ENCODE measurements at regions not wholly inside any gene's neighbourhood (a gene's known extent, or its start where the extent isn't known, plus 50 kb on each side); places are given as distances from the start of the nearest gene placed in this dataset.

DNA sequence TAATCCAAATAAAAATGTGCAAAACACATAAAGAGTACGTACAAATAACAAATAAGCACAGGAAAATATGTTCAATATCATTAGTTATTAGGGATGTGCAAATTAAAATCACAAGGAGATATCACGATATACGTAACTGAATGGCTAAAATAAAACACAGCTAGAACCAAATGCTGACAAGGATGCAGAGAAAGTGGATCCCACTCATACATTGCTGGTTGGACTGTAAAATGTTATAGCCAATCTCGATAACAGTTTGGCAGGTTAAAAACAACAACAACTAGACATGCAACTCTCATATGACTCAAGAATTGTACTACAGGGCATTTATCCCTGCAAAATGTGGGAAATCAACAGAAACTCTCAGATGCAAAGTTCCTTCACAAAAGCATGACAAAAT lies 553.9 kb downstream of the ADCYAP1 start:
- DNase-seq = no peak
- H3K4me1 Mint-ChIP-seq (ENCODE audit: low read depth in 2 of 2) = no peaks in the 10 kb centered on the region
- H3K36me3 Mint-ChIP-seq (ENCODE audit: insufficient read depth) = no peaks in the 10 kb centered on the region
- H3K9me3 Mint-ChIP-seq = peaks cover 6 to 19% of the 10 kb centered on the region in 2 donors
- H3K4me3 Mint-ChIP-seq = no peak overlapping the region
- H3K27ac Mint-ChIP-seq = no peak overlapping the region
- no peaks in the 10 kb centered on the region for H3K27me3 Mint-ChIP-seq
- ATAC-seq (replicated peaks) = no peak

DNA sequence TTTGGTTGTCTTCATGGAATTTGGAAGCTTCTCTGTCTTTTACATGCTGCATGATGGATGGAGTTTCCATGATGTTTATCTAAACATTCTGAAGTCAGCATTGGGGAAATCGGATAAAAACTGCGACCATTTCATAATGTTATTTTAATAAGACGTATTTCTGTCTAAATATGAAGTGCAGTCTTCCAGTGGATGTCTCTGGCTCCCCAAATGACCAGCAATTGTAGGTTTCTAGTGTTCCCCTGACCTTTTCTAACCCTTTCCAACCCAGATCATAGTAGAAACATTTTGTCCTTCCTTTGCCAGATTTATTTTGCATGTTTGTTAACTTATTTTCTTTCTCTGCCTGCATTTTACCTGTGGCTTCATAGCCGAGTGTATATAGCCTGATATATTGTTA lies 559.3 kb downstream of the ADCYAP1 start:
- Mint-ChIP-seq H3K4me1 (ENCODE audit: low read depth in 2 of 2) (no peaks in the 10 kb centered on the region), H3K27me3 (no peaks in the 10 kb centered on the region), H3K27ac (no peak overlapping the region), H3K36me3 (ENCODE audit: insufficient read depth) (no peaks in the 10 kb centered on the region), H3K4me3 (no peak overlapping the region), H3K9me3 (peaks cover 5 to 8% of the 10 kb centered on the region in 2 donors)
- DNase-seq = no peak
- no peak for ATAC-seq (replicated peaks)

DNA sequence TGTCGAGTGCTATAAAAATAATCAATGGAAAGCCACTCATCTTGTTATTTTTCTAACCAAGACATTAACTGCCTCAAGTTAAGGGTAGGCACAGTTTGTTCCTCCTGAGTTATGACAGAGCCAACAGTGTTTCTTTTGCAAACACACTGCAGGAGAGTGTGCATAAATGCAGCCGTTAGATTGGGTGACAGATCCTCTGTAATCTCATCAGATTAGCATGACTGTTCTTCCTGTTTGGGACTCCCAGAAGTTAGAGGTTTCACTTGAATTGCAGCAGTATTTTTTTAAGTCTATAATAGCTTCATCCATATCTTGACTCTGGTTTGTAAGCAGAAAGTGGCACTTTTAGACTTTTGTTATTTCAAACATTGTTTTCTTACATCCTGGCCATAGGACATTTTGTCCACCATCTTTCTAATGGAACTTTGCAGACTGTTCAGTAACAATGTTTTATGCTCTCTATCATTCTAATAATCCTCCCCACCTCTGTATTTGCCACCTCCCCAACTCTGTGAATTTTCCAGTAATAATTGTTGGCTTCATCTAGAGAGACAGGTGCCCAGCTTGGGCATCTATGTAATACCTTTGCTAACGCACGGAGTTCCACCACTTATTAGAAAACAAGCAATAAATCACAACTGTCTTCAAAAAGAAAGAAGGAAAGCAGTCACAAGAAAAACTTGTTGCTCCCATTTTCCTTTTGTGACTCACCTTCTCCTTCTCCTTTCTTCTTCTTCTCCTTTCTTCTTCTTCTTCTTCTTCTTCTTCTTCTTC lies 560.0 kb downstream of the ADCYAP1 start:
- no peak overlapping the region for H3K27ac Mint-ChIP-seq
- no peaks in the 10 kb centered on the region for H3K36me3 Mint-ChIP-seq (ENCODE audit: insufficient read depth)
- DNase-seq (no peak), ATAC-seq (replicated peaks) (no peak)
- H3K4me1 Mint-ChIP-seq (ENCODE audit: low read depth in 2 of 2) = no peaks in the 10 kb centered on the region
- H3K27me3 Mint-ChIP-seq = no peaks in the 10 kb centered on the region
- H3K4me3 Mint-ChIP-seq = no peak overlapping the region
- H3K9me3 Mint-ChIP-seq = peaks cover under 1 to 5% of the 10 kb centered on the region in 2 donors

DNA sequence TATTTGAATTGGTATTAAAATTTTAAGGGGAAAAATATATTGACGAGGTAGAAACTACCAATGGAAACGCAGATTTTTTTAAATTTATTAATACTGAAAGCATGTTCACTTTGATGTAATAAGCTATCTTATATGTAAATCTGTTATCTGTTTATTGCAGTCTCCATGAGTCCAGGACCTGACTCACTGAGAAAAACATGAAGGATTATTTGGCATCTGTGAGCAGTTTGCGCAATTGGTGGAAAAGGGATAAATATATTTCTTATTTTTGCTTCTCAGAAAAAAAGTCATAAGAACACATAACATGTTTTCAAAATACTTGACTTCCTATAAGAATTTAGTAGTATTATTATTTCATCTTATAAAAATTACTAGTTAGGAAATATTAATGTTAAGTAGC lies 561.4 kb downstream of the ADCYAP1 start:
- Mint-ChIP-seq H3K36me3 (ENCODE audit: insufficient read depth) (no peaks in the 10 kb centered on the region), H3K4me3 (no peak overlapping the region), H3K9me3 (peaks cover 0 to 8% of the 10 kb centered on the region in 2 donors), H3K4me1 (ENCODE audit: low read depth in 2 of 2) (no peaks in the 10 kb centered on the region), H3K27ac (no peak overlapping the region), H3K27me3 (no peaks in the 10 kb centered on the region)
- ATAC-seq (replicated peaks) = no peak
- no peak for DNase-seq

DNA sequence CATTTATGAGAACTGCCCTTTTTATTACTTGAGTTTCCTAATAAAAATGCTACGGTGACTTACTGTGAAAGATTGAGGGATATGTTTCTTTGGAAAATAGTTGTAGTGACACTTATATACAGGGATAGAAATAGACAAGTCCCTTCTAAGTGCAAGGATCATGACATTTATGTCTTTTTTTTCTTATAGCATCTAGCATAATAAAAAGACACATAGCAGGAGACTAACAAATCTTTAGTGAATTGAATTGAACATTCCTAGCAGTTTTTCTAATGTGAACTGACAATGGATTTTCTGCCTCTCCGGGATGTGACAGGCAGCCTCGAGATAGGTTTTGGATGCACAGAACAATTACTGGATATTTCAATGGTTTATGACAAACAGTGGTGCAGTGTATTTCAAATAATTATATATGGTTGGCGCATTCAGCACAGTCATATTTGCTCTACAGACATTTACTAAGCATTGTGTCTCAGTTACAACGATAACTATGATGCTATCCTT lies 562.8 kb downstream of the ADCYAP1 start:
- Mint-ChIP-seq H3K36me3 (ENCODE audit: insufficient read depth) (no peaks in the 10 kb centered on the region), H3K27me3 (no peaks in the 10 kb centered on the region), H3K27ac (no peak overlapping the region), H3K4me1 (ENCODE audit: low read depth in 2 of 2) (no peaks in the 10 kb centered on the region), H3K9me3 (peaks cover 0 to 8% of the 10 kb centered on the region in 2 donors), H3K4me3 (no peak overlapping the region)
- ATAC-seq (replicated peaks) (no peak), DNase-seq (no peak)

DNA sequence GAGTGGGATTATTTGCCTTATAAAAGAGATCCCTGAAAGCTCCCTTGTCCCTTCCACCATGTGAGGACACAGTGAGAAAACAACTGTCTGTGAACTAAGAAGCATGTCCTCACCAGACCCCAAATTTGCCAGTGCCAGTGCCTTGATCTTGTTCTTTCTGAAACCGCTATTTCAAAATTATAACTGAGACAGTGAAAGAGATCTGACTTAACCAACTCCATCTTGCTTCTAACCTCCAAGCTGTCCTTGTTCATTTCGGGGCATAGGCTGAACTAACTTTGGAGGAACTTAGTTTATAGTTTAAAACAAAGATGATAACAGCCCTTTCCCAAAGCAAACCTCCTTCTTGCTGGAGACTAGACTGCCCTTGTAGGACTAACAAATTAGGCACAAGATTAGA lies 563.9 kb downstream of the ADCYAP1 start:
- DNase-seq (no peak), ATAC-seq (replicated peaks) (no peak)
- H3K27me3 Mint-ChIP-seq = no peaks in the 10 kb centered on the region
- H3K9me3 Mint-ChIP-seq = peaks cover 0 to 8% of the 10 kb centered on the region in 2 donors
- no peaks in the 10 kb centered on the region for H3K4me1 Mint-ChIP-seq (ENCODE audit: low read depth in 2 of 2)
- H3K36me3 Mint-ChIP-seq (ENCODE audit: insufficient read depth) = no peaks in the 10 kb centered on the region
- H3K27ac Mint-ChIP-seq = no peak overlapping the region
- no peak overlapping the region for H3K4me3 Mint-ChIP-seq

DNA sequence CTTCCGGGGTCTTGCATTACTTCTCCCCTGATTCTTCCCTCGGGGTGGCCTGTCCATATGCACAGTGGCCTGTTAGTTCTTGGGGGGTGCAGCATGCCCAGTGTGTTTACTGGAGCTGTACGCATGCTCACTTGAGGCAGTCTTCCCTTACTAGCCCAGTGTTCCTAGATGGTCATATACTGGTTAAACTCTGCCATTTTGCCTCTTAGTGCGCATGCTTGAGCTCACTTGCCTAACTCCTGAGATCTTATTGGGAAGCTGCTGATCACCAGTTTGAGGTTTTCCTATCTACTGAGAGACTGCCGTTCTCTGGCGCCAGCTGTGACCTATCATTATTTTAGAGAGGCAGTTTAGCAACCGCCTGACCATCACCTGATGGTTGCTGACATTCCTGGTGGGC lies 571.2 kb downstream of the ADCYAP1 start:
- ATAC-seq (replicated peaks) = no peak
- Mint-ChIP-seq H3K9me3 (peaks cover 0 to 4% of the 10 kb centered on the region in 2 donors), H3K4me1 (ENCODE audit: low read depth in 2 of 2) (no peaks in the 10 kb centered on the region), H3K27me3 (no peaks in the 10 kb centered on the region), H3K4me3 (no peak overlapping the region), H3K27ac (no peak overlapping the region), H3K36me3 (ENCODE audit: insufficient read depth) (no peaks in the 10 kb centered on the region)
- DNase-seq = no peak

DNA sequence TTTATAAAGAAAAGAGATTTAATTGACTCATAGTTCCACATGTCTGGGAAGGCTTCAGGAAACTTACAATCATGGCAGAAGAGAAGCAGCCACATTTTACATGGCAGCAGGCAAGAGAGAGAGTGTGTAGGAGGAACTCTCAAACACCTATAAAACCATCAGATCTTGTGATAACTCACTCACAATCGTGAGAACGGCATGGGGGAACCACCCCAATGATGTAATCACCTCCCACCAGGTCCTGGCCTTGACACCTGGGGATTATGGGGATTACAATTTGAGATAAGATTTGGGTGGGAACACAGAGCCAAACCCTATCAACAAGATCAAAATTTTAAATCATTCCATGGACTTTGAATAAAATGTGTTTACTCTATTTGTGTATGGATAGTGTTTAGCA lies 575.6 kb downstream of the ADCYAP1 start:
- Mint-ChIP-seq H3K27me3 (no peaks in the 10 kb centered on the region), H3K36me3 (ENCODE audit: insufficient read depth) (no peaks in the 10 kb centered on the region), H3K27ac (no peak overlapping the region), H3K4me1 (ENCODE audit: low read depth in 2 of 2) (no peaks in the 10 kb centered on the region), H3K9me3 (peaks cover 0 to 8% of the 10 kb centered on the region in 2 donors), H3K4me3 (no peak overlapping the region)
- ATAC-seq (replicated peaks) (no peak), DNase-seq (no peak)

DNA sequence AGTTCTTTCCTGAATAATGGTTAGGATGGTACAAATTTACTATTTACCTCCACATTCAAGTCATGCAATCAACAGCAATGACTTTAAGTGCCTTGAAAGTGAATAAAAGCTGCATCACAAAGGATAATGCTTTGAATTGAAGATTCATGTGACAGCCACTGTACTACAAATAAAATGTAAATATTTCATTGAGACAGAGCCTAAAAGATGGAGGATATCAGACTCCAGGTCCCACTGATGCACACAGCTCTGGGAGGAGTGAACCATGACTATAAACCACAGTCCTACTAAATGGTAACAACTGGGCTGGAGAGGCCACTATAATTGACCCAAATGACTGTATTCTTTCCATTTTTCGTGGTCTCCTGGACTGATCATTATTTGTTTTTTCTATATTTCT lies 576.9 kb downstream of the ADCYAP1 start:
- ATAC-seq (replicated peaks) (no peak), DNase-seq (no peak)
- Mint-ChIP-seq H3K27ac (no peak overlapping the region), H3K4me1 (ENCODE audit: low read depth in 2 of 2) (no peaks in the 10 kb centered on the region), H3K27me3 (no peaks in the 10 kb centered on the region), H3K4me3 (no peak overlapping the region), H3K9me3 (peaks cover 0 to 8% of the 10 kb centered on the region in 2 donors), H3K36me3 (ENCODE audit: insufficient read depth) (no peaks in the 10 kb centered on the region)

DNA sequence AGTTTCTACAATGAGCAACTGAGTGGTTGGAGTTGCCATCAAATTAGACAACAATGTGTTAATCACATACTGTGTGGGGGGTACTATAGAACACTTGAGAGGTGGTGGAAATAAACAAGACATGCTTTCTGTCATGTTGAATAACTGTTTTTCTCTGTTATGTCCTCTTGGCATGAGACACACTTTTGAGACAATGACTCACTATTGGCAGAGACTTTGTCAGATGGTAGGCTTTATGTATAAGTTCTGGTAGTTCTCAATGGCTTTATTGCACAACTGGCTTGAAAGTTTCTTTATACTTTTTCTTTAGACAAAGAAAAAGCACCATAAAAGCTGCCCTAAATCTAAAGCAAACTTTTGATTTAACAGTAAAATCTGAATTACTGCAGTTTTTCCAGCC lies 578.7 kb downstream of the ADCYAP1 start:
- no peak for ATAC-seq (replicated peaks)
- H3K36me3 Mint-ChIP-seq (ENCODE audit: insufficient read depth) = no peaks in the 10 kb centered on the region
- no peaks in the 10 kb centered on the region for H3K4me1 Mint-ChIP-seq (ENCODE audit: low read depth in 2 of 2)
- no peaks in the 10 kb centered on the region for H3K27me3 Mint-ChIP-seq
- peaks cover 6 to 14% of the 10 kb centered on the region in 2 donors for H3K9me3 Mint-ChIP-seq
- H3K27ac Mint-ChIP-seq = no peak overlapping the region
- DNase-seq = no peak
- no peak overlapping the region for H3K4me3 Mint-ChIP-seq

DNA sequence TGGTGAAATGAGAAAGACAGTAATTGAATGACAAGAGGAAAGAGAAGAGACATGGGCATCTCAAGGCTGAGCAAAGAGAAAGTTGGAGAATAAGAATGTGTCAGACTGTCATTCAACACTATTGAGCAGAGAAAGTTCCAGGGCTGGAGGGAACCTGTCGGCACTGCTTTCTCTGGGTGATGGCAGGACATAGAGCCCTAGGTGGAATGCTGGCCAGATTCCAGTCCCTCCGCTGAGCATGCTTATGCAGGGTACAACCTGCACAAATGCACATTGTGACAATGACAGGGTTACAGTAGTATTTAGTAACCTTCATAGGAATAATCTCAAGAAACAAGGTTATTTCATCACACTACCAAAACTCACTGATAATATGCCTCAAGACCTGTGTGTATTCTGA lies 582.8 kb downstream of the ADCYAP1 start:
- no peaks in the 10 kb centered on the region for H3K4me1 Mint-ChIP-seq (ENCODE audit: low read depth in 2 of 2)
- ATAC-seq (replicated peaks) = no peak
- H3K9me3 Mint-ChIP-seq = peaks cover 6 to 15% of the 10 kb centered on the region in 2 donors
- no peaks in the 10 kb centered on the region for H3K27me3 Mint-ChIP-seq
- H3K4me3 Mint-ChIP-seq = no peak overlapping the region
- H3K36me3 Mint-ChIP-seq (ENCODE audit: insufficient read depth) = no peaks in the 10 kb centered on the region
- no peak for DNase-seq
- no peak overlapping the region for H3K27ac Mint-ChIP-seq

DNA sequence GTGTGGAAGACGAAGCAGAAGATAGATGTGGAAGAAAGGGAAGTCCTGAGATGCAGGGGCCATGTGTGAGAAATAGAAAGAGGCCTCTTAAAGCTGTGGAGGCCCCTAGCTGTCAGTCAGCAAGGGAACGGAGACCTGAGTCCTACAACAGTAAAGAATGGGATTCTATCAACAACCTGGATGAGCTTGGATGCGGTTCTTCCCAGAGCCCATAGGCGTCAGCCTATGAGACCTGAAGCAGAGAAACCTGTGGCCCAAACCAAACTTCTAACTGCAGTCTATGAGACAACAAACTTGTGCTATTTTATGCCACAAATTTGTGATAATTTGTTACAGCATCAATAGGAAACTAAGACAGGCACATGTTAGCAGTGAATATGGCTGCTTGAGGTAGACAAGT lies 583.7 kb downstream of the ADCYAP1 start:
- no peaks in the 10 kb centered on the region for H3K36me3 Mint-ChIP-seq (ENCODE audit: insufficient read depth)
- H3K9me3 Mint-ChIP-seq = peaks cover 6 to 12% of the 10 kb centered on the region in 2 donors
- H3K27me3 Mint-ChIP-seq = no peaks in the 10 kb centered on the region
- H3K4me3 Mint-ChIP-seq = no peak overlapping the region
- DNase-seq (no peak), ATAC-seq (replicated peaks) (no peak)
- H3K4me1 Mint-ChIP-seq (ENCODE audit: low read depth in 2 of 2) = no peaks in the 10 kb centered on the region
- no peak overlapping the region for H3K27ac Mint-ChIP-seq

DNA sequence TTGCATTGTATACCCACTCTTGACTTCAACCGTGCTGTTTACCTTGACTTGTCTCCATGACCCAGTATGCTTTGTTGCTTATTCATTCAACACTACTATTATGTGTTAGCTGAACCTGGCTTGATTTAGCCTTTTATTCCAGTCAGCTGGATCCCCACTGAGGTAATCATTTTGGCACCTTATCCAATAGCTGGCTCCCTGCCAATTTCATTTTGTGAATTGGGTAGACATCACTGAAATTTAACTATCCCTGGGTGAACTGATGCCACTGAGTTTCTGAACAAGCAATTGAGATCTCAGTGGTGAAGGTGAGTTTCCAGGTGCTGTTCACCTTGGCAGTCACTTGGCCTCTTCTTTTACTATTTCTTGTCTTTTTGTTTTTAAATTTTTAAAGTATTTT lies 584.3 kb downstream of the ADCYAP1 start:
- ATAC-seq (replicated peaks) (no peak), DNase-seq (no peak)
- no peaks in the 10 kb centered on the region for H3K4me1 Mint-ChIP-seq (ENCODE audit: low read depth in 2 of 2)
- H3K9me3 Mint-ChIP-seq = peaks cover 6 to 12% of the 10 kb centered on the region in 2 donors
- H3K27ac Mint-ChIP-seq = no peak overlapping the region
- H3K27me3 Mint-ChIP-seq = no peaks in the 10 kb centered on the region
- H3K4me3 Mint-ChIP-seq = no peak overlapping the region
- H3K36me3 Mint-ChIP-seq (ENCODE audit: insufficient read depth) = no peaks in the 10 kb centered on the region

DNA sequence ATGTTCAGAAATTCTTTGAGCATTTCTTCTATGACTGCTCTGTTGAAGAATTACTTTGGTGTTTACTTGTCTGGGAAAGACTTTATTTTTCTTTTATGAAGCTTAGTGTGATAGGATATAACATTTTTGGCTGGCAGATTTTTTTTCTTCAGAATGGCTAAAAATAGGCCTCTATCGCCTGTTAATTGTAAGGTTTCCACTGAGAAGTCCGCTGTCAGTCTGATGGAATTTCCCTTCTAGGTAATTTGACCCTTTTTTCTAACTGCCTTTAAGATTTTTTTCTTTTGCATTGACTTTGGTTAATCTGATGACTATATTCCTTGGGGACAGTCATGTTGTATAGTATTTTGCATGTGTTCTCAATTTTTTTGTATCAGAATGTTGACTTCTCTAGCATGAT lies 590.7 kb downstream of the ADCYAP1 start:
- DNase-seq = no peak
- H3K9me3 Mint-ChIP-seq = peaks cover 9 to 10% of the 10 kb centered on the region in 2 donors
- no peak overlapping the region for H3K27ac Mint-ChIP-seq
- no peak overlapping the region for H3K4me3 Mint-ChIP-seq
- H3K27me3 Mint-ChIP-seq = no peaks in the 10 kb centered on the region
- H3K36me3 Mint-ChIP-seq (ENCODE audit: insufficient read depth) = no peaks in the 10 kb centered on the region
- no peak for ATAC-seq (replicated peaks)
- no peaks in the 10 kb centered on the region for H3K4me1 Mint-ChIP-seq (ENCODE audit: low read depth in 2 of 2)

Data from effector memory CD8-positive, alpha-beta T cell (primary cell).